IMR-90 (cell line): ENCODE measurements at regions not wholly inside any gene's neighbourhood (a gene's known extent, or its start where the extent isn't known, plus 50 kb on each side); places are given as distances from the start of the nearest gene placed in this dataset.

Experiments
- ATAC-seq: fragments of 200-7000 bp; cut with Tn5 transposase; 2 replicates; pipeline ENCODE4 v1.9.1; 2020; ENCODE audit warnings: low read depth, mild to moderate bottlenecking, moderate library complexity
- BruUV-seq: library from RNA; stranded (reverse); fragments of 400-500 nt; replicated peaks from 2 replicates; lab custom pipeline; 2021; lab: Mats Ljungman, UMichigan
- CTCF ChIA-PET: fragments of 300-600 bp; formaldehyde crosslinking; extraction: SDS; loops from one replicate; lab custom pipeline; 2021; ENCODE audit warnings: antibody characterized with exemption; lab: Yijun Ruan, JAX
- POLR2A ChIA-PET: fragments of 300-600 bp; sonication (Branson Sonifier 250); formaldehyde crosslinking; loops from one replicate; lab custom pipeline; 2022; ENCODE audit warnings: antibody characterized with exemption; ENCODE audit not compliant: unreplicated experiment; lab: Charles Lee
- DNase-seq: peaks from one replicate; pipeline ENCODE4 v3.0.0; 2013
- H2AFZ ChIP-seq: replicated peaks from 2 replicates; pipeline ENCODE3; 2013; ENCODE audit warnings: low read length, mild to moderate bottlenecking; ENCODE audit not compliant: poor library complexity
- H2AK5ac ChIP-seq: 2 replicates; pipeline ENCODE4 v1.6.1; 2013; ENCODE audit warnings: low read depth, low read length, inconsistent platforms
- H2AK9ac ChIP-seq: replicated peaks from 2 replicates; pipeline ENCODE3; 2013; ENCODE audit warnings: mild to moderate bottlenecking, low read depth, low read length, moderate library complexity; ENCODE audit not compliant: poor library complexity
- H2BK120ac ChIP-seq: 2 replicates; pipeline ENCODE4 v1.6.1; 2013; ENCODE audit warnings: low read depth, low read length, inconsistent platforms
- H2BK15ac ChIP-seq: 3 replicates; pipeline ENCODE4 v1.6.1; 2013; ENCODE audit warnings: low read depth, low read length, inconsistent platforms
- H2BK20ac ChIP-seq: 2 replicates; pipeline ENCODE4 v1.6.1; 2013; ENCODE audit warnings: low read depth, mild to moderate bottlenecking, inconsistent platforms, low read length, moderate library complexity
- H2BK5ac ChIP-seq: 2 replicates; pipeline ENCODE4 v1.6.1; 2013; ENCODE audit warnings: mild to moderate bottlenecking, low read depth, low read length, inconsistent platforms; ENCODE audit not compliant: poor library complexity, severe bottlenecking
- H3K14ac ChIP-seq: replicated peaks from 2 replicates; pipeline ENCODE4 v1.6.1; 2013; ENCODE audit warnings: low read depth, low read length, inconsistent platforms
- H3K18ac ChIP-seq: 2 replicates; pipeline ENCODE4 v1.6.1; 2013; ENCODE audit warnings: low read depth, low read length, control low read depth
- H3K23ac ChIP-seq: 2 replicates; pipeline ENCODE4 v1.6.1; 2013; ENCODE audit warnings: low read depth, low read length, inconsistent platforms
- H3K27ac ChIP-seq: 2 replicates; pipeline ENCODE4 v1.5.1; 2013; ENCODE audit warnings: mild to moderate bottlenecking, control low read depth, low read length; ENCODE audit not compliant: insufficient read depth
- H3K27me3 ChIP-seq: 2 replicates; pipeline ENCODE4 v1.6.1; 2013; ENCODE audit warnings: low read length; ENCODE audit not compliant: control insufficient read depth, insufficient read depth
- H3K36me3 ChIP-seq: 2 replicates; pipeline ENCODE4 v1.6.1; 2013; ENCODE audit warnings: low read length, mixed read lengths; ENCODE audit not compliant: control insufficient read depth, insufficient read depth
- H3K4ac ChIP-seq: 2 replicates; pipeline ENCODE4 v1.6.1; 2013; ENCODE audit warnings: low read depth, low read length, inconsistent platforms
- H3K4me1 ChIP-seq: 2 replicates; pipeline ENCODE4 v1.6.1; 2013; ENCODE audit warnings: low read length, mixed read lengths; ENCODE audit not compliant: control insufficient read depth, insufficient read depth
- H3K4me2 ChIP-seq: 2 replicates; pipeline ENCODE4 v1.6.1; 2013; ENCODE audit warnings: low read depth, mild to moderate bottlenecking, control low read depth, low read length, moderate library complexity
- H3K4me3 ChIP-seq: 2 replicates; pipeline ENCODE4 v1.5.1; 2013; ENCODE audit warnings: low read depth, mild to moderate bottlenecking, control low read depth, low read length, moderate library complexity; ENCODE audit not compliant: insufficient read depth
- H3K56ac ChIP-seq: 2 replicates; pipeline ENCODE4 v1.6.1; 2013; ENCODE audit warnings: low read length, inconsistent platforms; ENCODE audit not compliant: insufficient read depth; ENCODE audit errors: extremely low read depth
- H3K79me1 ChIP-seq, 2 experiments: 2 replicates each; pipeline ENCODE4 v1.6.1; 2013; ENCODE audit warnings: low read length in 2 of 2, inconsistent platforms in 1 of 2, low read depth in 1 of 2
- H3K9ac ChIP-seq: 2 replicates; pipeline ENCODE4 v1.6.1; 2013; ENCODE audit warnings: low read depth, low read length, control low read depth
- H3K9me1 ChIP-seq: 2 replicates; pipeline ENCODE4 v1.6.1; 2013; ENCODE audit warnings: low read length, inconsistent platforms; ENCODE audit not compliant: insufficient read depth
- H3K9me3 ChIP-seq: 2 replicates; pipeline ENCODE4 v1.6.1; 2013; ENCODE audit warnings: low read length; ENCODE audit not compliant: control insufficient read depth, insufficient read depth
- H4K20me1 ChIP-seq: 2 replicates; pipeline ENCODE4 v1.6.1; 2013; ENCODE audit warnings: low read length, inconsistent platforms; ENCODE audit not compliant: insufficient read depth
- H4K5ac ChIP-seq: 2 replicates; pipeline ENCODE4 v1.6.1; 2013; ENCODE audit warnings: mild to moderate bottlenecking, low read depth, low read length, control low read depth
- H4K8ac ChIP-seq, 2 experiments: 2 replicates each; pipeline ENCODE4 v1.6.1; 2013; ENCODE audit warnings: low read depth in 2 of 2, low read length in 2 of 2, control low read depth in 1 of 2, inconsistent platforms in 1 of 2
- H4K91ac ChIP-seq: 2 replicates; pipeline ENCODE4 v1.6.1; 2013; ENCODE audit warnings: low read depth, low read length, inconsistent platforms; ENCODE audit not compliant: insufficient read depth
- BHLHE40 ChIP-seq: fragments of 150-350 bp; IDR thresholded peaks from 2 replicates; pipeline ENCODE4 v1.6.1; 2016; ENCODE audit warnings: mild to moderate bottlenecking, low read depth, low read length
- CEBPB ChIP-seq: IDR thresholded peaks from 2 replicates; pipeline ENCODE4 v1.6.1; 2012; ENCODE audit warnings: low read depth, low read length, improper control_type of control experiment
- CHD1 ChIP-seq: IDR thresholded peaks from 2 replicates; pipeline ENCODE4 v1.6.1; 2012; ENCODE audit warnings: low read depth, low read length, improper control_type of control experiment
- FOS ChIP-seq: fragments of 150-350 bp; IDR thresholded peaks from 2 replicates; pipeline ENCODE4 v1.6.1; 2016; ENCODE audit warnings: low read depth, low read length
- MAFK ChIP-seq: IDR thresholded peaks from 2 replicates; pipeline ENCODE4 v1.6.1; 2012; ENCODE audit warnings: low read depth, low read length, improper control_type of control experiment
- MAZ ChIP-seq: IDR thresholded peaks from 2 replicates; pipeline ENCODE4 v1.6.1; 2012; ENCODE audit warnings: low read depth, mild to moderate bottlenecking, low read length, improper control_type of control experiment, moderate library complexity, borderline replicate concordance
- MXI1 ChIP-seq: IDR thresholded peaks from 2 replicates; pipeline ENCODE4 v1.6.1; 2012; ENCODE audit warnings: low read depth, mild to moderate bottlenecking, low read length, moderate library complexity, borderline replicate concordance
- NFE2L2 ChIP-seq: fragments of 150-350 bp; IDR thresholded peaks from 2 replicates; pipeline ENCODE4 v1.6.1; 2016; ENCODE audit warnings: low read depth, mild to moderate bottlenecking, low read length
- POLR2A ChIP-seq: IDR thresholded peaks from 2 replicates; pipeline ENCODE4 v1.6.1; 2012; ENCODE audit warnings: mild to moderate bottlenecking, low read depth, low read length
- RAD21 ChIP-seq: IDR thresholded peaks from 2 replicates; pipeline ENCODE4 v1.6.1; 2012; ENCODE audit warnings: low read length, improper control_type of control experiment
- RCOR1 ChIP-seq: IDR thresholded peaks from 2 replicates; pipeline ENCODE4 v1.6.1; 2012; ENCODE audit warnings: mild to moderate bottlenecking, low read length, improper control_type of control experiment; ENCODE audit not compliant: insufficient replicate concordance
- RFX5 ChIP-seq: IDR thresholded peaks from 2 replicates; pipeline ENCODE4 v1.8.0; 2012; ENCODE audit warnings: low read depth, mild to moderate bottlenecking, low read length, moderate library complexity
- SMC3 ChIP-seq: fragments of 150-350 bp; IDR thresholded peaks from 2 replicates; pipeline ENCODE4 v1.6.1; 2016; ENCODE audit warnings: low read depth, mild to moderate bottlenecking, antibody characterized with exemption, low read length, moderate library complexity
- WGBS, 2 experiments: methylation state at CpG; one replicate each; pipeline versions ENCODE4 v1.1.5 to v1.1.7; 2013; ENCODE audit warnings: missing lambda C conversion rate in 2 of 2; ENCODE audit not compliant: insufficient read length in 1 of 2; ENCODE audit errors: extremely low coverage in 2 of 2; 5-methylcytosine and 5-hydroxymethylcytosine counted together
- dilution Hi-C: fragments of 300-500 bp; cut with HindIII; formaldehyde crosslinking; loops from one replicate; pipeline ENCODE4 v1.14.3; 2018; ENCODE audit warnings: low sequenced_read_pairs; ENCODE audit not compliant: unreplicated experiment
- in situ Hi-C: fragments of 300-500 bp; cut with MboI; formaldehyde crosslinking; loops from 3 replicates; pipeline ENCODE4 v1.14.3; 2019; ENCODE audit warnings: low sequenced_read_pairs, inconsistent platforms, mixed read lengths
- intact Hi-C: fragments of 100-400 bp; cut with micrococcal nuclease; formaldehyde crosslinking; loops from 2 replicates; pipeline ENCODE4 v1.10.0; 2022
- TF ChIP-seq, protein P1 (sequence below): conservative IDR thresholded peaks from 2 replicates; pipeline ENCODE4 v1.5.1; 2012; ENCODE audit warnings: mild to moderate bottlenecking, low read depth, low read length, improper control_type of control experiment
- TF ChIP-seq, protein P2 (sequence below): fragments of 150-350 bp; IDR thresholded peaks from 2 replicates; pipeline ENCODE4 v1.6.1; 2017; ENCODE audit warnings: mild to moderate bottlenecking, antibody characterized with exemption, low read length, low read depth
- TF ChIP-seq, protein P3 (sequence below): fragments of 150-350 bp; IDR thresholded peaks from 2 replicates; pipeline ENCODE4 v1.6.1; 2016; ENCODE audit warnings: low read depth, mild to moderate bottlenecking, low read length, moderate library complexity, borderline replicate concordance

DNA sequence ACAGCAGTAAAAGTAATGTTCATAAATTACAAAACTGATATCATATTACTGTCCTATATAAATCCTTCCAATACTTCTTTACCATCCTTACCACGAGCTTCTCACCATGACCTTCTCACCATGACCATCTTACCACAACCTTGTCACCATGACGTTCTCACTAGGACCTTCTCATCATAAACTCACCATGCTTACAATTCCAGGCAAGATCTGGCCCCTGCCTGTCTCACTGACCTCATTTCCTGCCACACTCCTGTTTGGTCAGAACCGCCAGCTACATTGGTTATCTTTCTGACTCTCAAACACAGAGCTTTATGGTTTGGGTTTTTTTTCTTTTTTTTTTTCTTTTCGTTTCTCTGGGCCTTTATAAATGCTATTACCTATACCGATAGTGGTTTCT is 827.6 kb downstream of the RNF144A start:
- Histone ChIP-seq H3K4me2 (no peak overlapping the region), H4K5ac (no peak overlapping the region), H3K18ac (no peak overlapping the region), H3K4me3 (no peak overlapping the region), H3K27me3 (no peaks in the 10 kb centered on the region), H3K27ac (no peak overlapping the region), H2BK20ac (no peak overlapping the region), H3K9me3 (no peaks in the 10 kb centered on the region), H2BK5ac (no peak overlapping the region), H3K79me1 (no peaks in the 10 kb centered on the region), H3K4me1 (no peaks in the 10 kb centered on the region), H2BK120ac (no peak overlapping the region), H4K91ac (no peak overlapping the region), H3K56ac (no peak overlapping the region), H2BK15ac (no peak overlapping the region), H4K8ac (no peak overlapping the region), H2AK5ac (no peak overlapping the region), H3K4ac (no peak overlapping the region), H2AK9ac (no peak overlapping the region), H3K9me1 (no peaks in the 10 kb centered on the region), H3K9ac (no peak overlapping the region), H3K36me3 (no peaks in the 10 kb centered on the region), H2AFZ (no peak overlapping the region), H3K14ac (no peak overlapping the region), H3K23ac (no peak overlapping the region), H4K20me1 (no peaks in the 10 kb centered on the region)
- dilution Hi-C loops (no loop called here), intact Hi-C loops (no loop called here), in situ Hi-C loops (no loop called here)
- WGBS, 2 experiments = 57 to 100% methylated on average over 1 of the region's 5 CpGs
- CTCF ChIA-PET = no interaction called here
- TF ChIP-seq POLR2A (no peak), SMC3 (no peak), CHD1 (no peak), MAZ (no peak), MAFK (no peak), FOS (no peak), RAD21 (no peak), RCOR1 (no peak), CEBPB (no peak), RFX5 (no peak), NFE2L2 (no peak), MXI1 (no peak), BHLHE40 (no peak)
- TF ChIP-seq, protein P1, sequence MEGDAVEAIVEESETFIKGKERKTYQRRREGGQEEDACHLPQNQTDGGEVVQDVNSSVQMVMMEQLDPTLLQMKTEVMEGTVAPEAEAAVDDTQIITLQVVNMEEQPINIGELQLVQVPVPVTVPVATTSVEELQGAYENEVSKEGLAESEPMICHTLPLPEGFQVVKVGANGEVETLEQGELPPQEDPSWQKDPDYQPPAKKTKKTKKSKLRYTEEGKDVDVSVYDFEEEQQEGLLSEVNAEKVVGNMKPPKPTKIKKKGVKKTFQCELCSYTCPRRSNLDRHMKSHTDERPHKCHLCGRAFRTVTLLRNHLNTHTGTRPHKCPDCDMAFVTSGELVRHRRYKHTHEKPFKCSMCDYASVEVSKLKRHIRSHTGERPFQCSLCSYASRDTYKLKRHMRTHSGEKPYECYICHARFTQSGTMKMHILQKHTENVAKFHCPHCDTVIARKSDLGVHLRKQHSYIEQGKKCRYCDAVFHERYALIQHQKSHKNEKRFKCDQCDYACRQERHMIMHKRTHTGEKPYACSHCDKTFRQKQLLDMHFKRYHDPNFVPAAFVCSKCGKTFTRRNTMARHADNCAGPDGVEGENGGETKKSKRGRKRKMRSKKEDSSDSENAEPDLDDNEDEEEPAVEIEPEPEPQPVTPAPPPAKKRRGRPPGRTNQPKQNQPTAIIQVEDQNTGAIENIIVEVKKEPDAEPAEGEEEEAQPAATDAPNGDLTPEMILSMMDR = no peak
- TF ChIP-seq, protein P2, sequence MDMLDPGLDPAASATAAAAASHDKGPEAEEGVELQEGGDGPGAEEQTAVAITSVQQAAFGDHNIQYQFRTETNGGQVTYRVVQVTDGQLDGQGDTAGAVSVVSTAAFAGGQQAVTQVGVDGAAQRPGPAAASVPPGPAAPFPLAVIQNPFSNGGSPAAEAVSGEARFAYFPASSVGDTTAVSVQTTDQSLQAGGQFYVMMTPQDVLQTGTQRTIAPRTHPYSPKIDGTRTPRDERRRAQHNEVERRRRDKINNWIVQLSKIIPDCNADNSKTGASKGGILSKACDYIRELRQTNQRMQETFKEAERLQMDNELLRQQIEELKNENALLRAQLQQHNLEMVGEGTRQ = no peak
- TF ChIP-seq, protein P3, sequence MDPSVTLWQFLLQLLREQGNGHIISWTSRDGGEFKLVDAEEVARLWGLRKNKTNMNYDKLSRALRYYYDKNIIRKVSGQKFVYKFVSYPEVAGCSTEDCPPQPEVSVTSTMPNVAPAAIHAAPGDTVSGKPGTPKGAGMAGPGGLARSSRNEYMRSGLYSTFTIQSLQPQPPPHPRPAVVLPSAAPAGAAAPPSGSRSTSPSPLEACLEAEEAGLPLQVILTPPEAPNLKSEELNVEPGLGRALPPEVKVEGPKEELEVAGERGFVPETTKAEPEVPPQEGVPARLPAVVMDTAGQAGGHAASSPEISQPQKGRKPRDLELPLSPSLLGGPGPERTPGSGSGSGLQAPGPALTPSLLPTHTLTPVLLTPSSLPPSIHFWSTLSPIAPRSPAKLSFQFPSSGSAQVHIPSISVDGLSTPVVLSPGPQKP = no peak
- no TSS peak for BruUV-seq
- peak; percentile 10 for DNase-seq
- ATAC-seq = no peak
- POLR2A ChIA-PET = no interaction called here
